H1 (cell line): ENCODE measurements at regions not wholly inside any gene's neighbourhood (a gene's known extent, or its start where the extent isn't known, plus 50 kb on each side); places are given as distances from the start of the nearest gene placed in this dataset.

Experiments used
- CTCF ChIA-PET: fragments of 300-600 bp; sonication (Branson Sonifier 250); formaldehyde crosslinking; loops from one replicate; lab custom pipeline; 2021; ENCODE audit not compliant: partially characterized antibody; lab: Charles Lee
- POLR2A ChIA-PET: fragments of 300-600 bp; sonication (Branson Sonifier 250); formaldehyde crosslinking; loops from one replicate; lab custom pipeline; 2021; ENCODE audit warnings: inconsistent platforms; ENCODE audit not compliant: partially characterized antibody; lab: Charles Lee
- DNase-seq, 2 experiments: peaks; one replicate each; pipeline versions ENCODE4 v3.0.0 to v3.0.0-alpha.2; 2010 to 2022; ENCODE audit warnings: low spot score in 2 of 2, low read depth in 1 of 2, mixed read lengths in 1 of 2
- FAIRE-seq: peaks from 2 replicates; lab custom pipeline; 2011; peaks lifted over from hg19 to GRCh38; lab: Jason Lieb, UNC
- H2AFZ ChIP-seq: 2 replicates; pipeline ENCODE4 v1.8.1; 2012; ENCODE audit warnings: low read length, inconsistent platforms
- H2AK5ac ChIP-seq: 2 replicates; pipeline ENCODE4 v1.6.1; 2013; ENCODE audit warnings: low read depth, low read length
- H2BK120ac ChIP-seq: replicated peaks from 2 replicates; pipeline ENCODE3; 2013; ENCODE audit warnings: low read depth, low read length, inconsistent platforms
- H2BK12ac ChIP-seq: 2 replicates; pipeline ENCODE4 v1.6.1; 2013; ENCODE audit warnings: low read depth, low read length
- H2BK15ac ChIP-seq: 2 replicates; pipeline ENCODE4 v1.6.1; 2013; ENCODE audit warnings: low read length
- H2BK20ac ChIP-seq: 2 replicates; pipeline ENCODE4 v1.6.1; 2013; ENCODE audit warnings: low read length
- H2BK5ac ChIP-seq: 2 replicates; pipeline ENCODE4 v1.6.1; 2013; ENCODE audit warnings: low read depth, low read length
- H3K14ac ChIP-seq: 2 replicates; pipeline ENCODE4 v1.6.1; 2013; ENCODE audit warnings: inconsistent platforms; ENCODE audit not compliant: insufficient read length
- H3K18ac ChIP-seq: 2 replicates; pipeline ENCODE4 v1.6.1; 2013; ENCODE audit warnings: low read length; ENCODE audit errors: extremely low read depth
- H3K23ac ChIP-seq: 2 replicates; pipeline ENCODE4 v1.6.1; 2013; ENCODE audit warnings: inconsistent platforms; ENCODE audit not compliant: insufficient read length
- H3K23me2 ChIP-seq: 2 replicates; pipeline ENCODE4 v1.6.1; 2013; ENCODE audit warnings: low read depth, low read length
- H3K27ac ChIP-seq: 2 replicates; pipeline ENCODE4 v1.6.1; 2011; ENCODE audit warnings: low read depth, low read length, inconsistent platforms
- H3K27me3 ChIP-seq, 4 experiments: replicated peaks in 1 of 4; 1 replicate in 1 of 4; 2 replicates in 3 of 4; pipeline versions ENCODE4 v1.6.1 to v1.8.1; 2011 to 2013; ENCODE audit warnings: low read length in 3 of 4, mild to moderate bottlenecking in 3 of 4, inconsistent platforms in 2 of 4, mixed read lengths in 2 of 4, moderate library complexity in 1 of 4; ENCODE audit not compliant: control insufficient read depth in 3 of 4, insufficient read depth in 3 of 4; ENCODE audit errors: extremely low read depth in 1 of 4
- H3K36me3 ChIP-seq, 4 experiments: 2 replicates each; pipeline versions ENCODE4 v1.6.1 to v1.8.1; 2011 to 2013; ENCODE audit warnings: mild to moderate bottlenecking in 4 of 4, low read length in 3 of 4, moderate library complexity in 2 of 4, control low read depth in 1 of 4, inconsistent platforms in 1 of 4; ENCODE audit not compliant: insufficient read depth in 4 of 4, control insufficient read depth in 2 of 4
- H3K4ac ChIP-seq: replicated peaks from 2 replicates; pipeline ENCODE3; 2013; ENCODE audit warnings: low read length, low read depth, mixed read lengths, inconsistent platforms; ENCODE audit not compliant: insufficient read length
- H3K4me1 ChIP-seq, 4 experiments: replicated peaks in 1 of 4; 1 replicate in 1 of 4; 2 replicates in 3 of 4; pipeline versions ENCODE4 v1.6.1 to v1.8.1; 2011 to 2013; ENCODE audit warnings: low read length in 3 of 4, inconsistent platforms in 2 of 4, mixed read lengths in 1 of 4; ENCODE audit not compliant: insufficient read depth in 4 of 4, control insufficient read depth in 3 of 4
- H3K4me2 ChIP-seq, 2 experiments: 2 replicates each; pipeline versions ENCODE4 v1.6.1 to v1.8.1; 2011 to 2013; ENCODE audit warnings: low read depth in 2 of 2, low read length in 2 of 2, control low read depth in 1 of 2, inconsistent platforms in 1 of 2, mild to moderate bottlenecking in 1 of 2; ENCODE audit not compliant: insufficient read depth in 1 of 2
- H3K4me3 ChIP-seq, 4 experiments: fragments of 200-600, 300-600 bp in 1 of 4; sonication (generic), shearing (Covaris generic), sonication (Bioruptor Twin) in 1 of 4; 2 replicates each; pipeline versions ENCODE4 v1.5.1 to v1.8.1; 2011 to 2016; ENCODE audit warnings: low read length in 4 of 4, low read depth in 3 of 4, control low read depth in 2 of 4, inconsistent platforms in 2 of 4, mild to moderate bottlenecking in 2 of 4, mixed read lengths in 1 of 4, moderate library complexity in 1 of 4; ENCODE audit not compliant: insufficient read depth in 2 of 4; ENCODE audit errors: extremely low read depth in 1 of 4
- H3K56ac ChIP-seq: replicated peaks from 2 replicates; pipeline ENCODE3; 2013; ENCODE audit warnings: low read depth, mild to moderate bottlenecking, mixed read lengths, low read length, inconsistent platforms; ENCODE audit not compliant: insufficient read length
- H3K79me1 ChIP-seq: 2 replicates; pipeline ENCODE4 v1.6.1; 2013; ENCODE audit warnings: low read depth, low read length, control low read depth
- H3K79me2 ChIP-seq, 2 experiments: 2 replicates each; pipeline versions ENCODE4 v1.6.1 to v1.8.1; 2012 to 2013; ENCODE audit warnings: low read length in 2 of 2, mild to moderate bottlenecking in 2 of 2, inconsistent platforms in 1 of 2; ENCODE audit not compliant: insufficient read depth in 2 of 2, control insufficient read depth in 1 of 2
- H3K9ac ChIP-seq, 4 experiments: replicated peaks in 1 of 4; 1 replicate in 1 of 4; 2 replicates in 3 of 4; pipeline versions ENCODE4 v1.6.1 to v1.8.1; 2011 to 2013; ENCODE audit warnings: low read depth in 3 of 4, low read length in 3 of 4, control low read depth in 2 of 4, mild to moderate bottlenecking in 2 of 4, moderate library complexity in 2 of 4, inconsistent platforms in 1 of 4; ENCODE audit errors: extremely low read depth in 1 of 4
- H3K9me3 ChIP-seq, 2 experiments: 2 replicates each; pipeline versions ENCODE4 v1.6.1 to v1.8.1; 2012 to 2013; ENCODE audit warnings: mild to moderate bottlenecking in 2 of 2, moderate library complexity in 2 of 2, control low read depth in 1 of 2, inconsistent platforms in 1 of 2, low read depth in 1 of 2, low read length in 1 of 2, mixed read lengths in 1 of 2; ENCODE audit not compliant: insufficient read depth in 2 of 2
- H4K20me1 ChIP-seq, 2 experiments: replicated peaks in 1 of 2; 2 replicates each; pipeline versions ENCODE3 to v1.8.1; 2011 to 2013; ENCODE audit warnings: inconsistent platforms in 2 of 2, low read length in 2 of 2, mild to moderate bottlenecking in 1 of 2; ENCODE audit not compliant: insufficient read depth in 2 of 2, control insufficient read depth in 1 of 2
- H4K5ac ChIP-seq: 2 replicates; pipeline ENCODE4 v1.6.1; 2013; ENCODE audit warnings: low read length, low read depth, mixed read lengths, inconsistent platforms; ENCODE audit not compliant: insufficient read length
- H4K8ac ChIP-seq: 2 replicates; pipeline ENCODE4 v1.8.0; 2013; ENCODE audit warnings: mild to moderate bottlenecking, moderate library complexity, low read length, inconsistent platforms; ENCODE audit not compliant: insufficient read depth; ENCODE audit errors: extremely low read depth
- H4K91ac ChIP-seq: replicated peaks from 2 replicates; pipeline ENCODE3; 2013; ENCODE audit warnings: low read length, mixed read lengths, inconsistent platforms; ENCODE audit not compliant: insufficient read length
- KDM5A ChIP-seq: fragments of 200-600 bp; IDR thresholded peaks from 2 replicates; pipeline ENCODE4 v1.7.1; 2012; ENCODE audit warnings: mild to moderate bottlenecking, low read length, inconsistent platforms, mixed read lengths
- TAF7 ChIP-seq: optimal IDR thresholded peaks from 2 replicates; pipeline ENCODE3; 2011; ENCODE audit warnings: low read depth, mild to moderate bottlenecking, inconsistent platforms, low read length, moderate library complexity, borderline replicate concordance
- WGBS, 2 experiments: shearing (Covaris generic) in 1 of 2; methylation state at CpG; one replicate each; pipeline versions ENCODE4 v1.1.6 to v1.1.7; 2013 to 2015; ENCODE audit warnings: low lambda C conversion rate in 2 of 2, mixed read lengths in 2 of 2, inconsistent platforms in 1 of 2, low coverage in 1 of 2, missing lambda C conversion rate in 1 of 2; ENCODE audit not compliant: insufficient replicate concordance in 2 of 2, insufficient coverage in 1 of 2, insufficient read length in 1 of 2; ENCODE audit errors: extremely low coverage in 1 of 2, missing lambda C conversion rate in 1 of 2; 5-methylcytosine and 5-hydroxymethylcytosine counted together

DNA sequence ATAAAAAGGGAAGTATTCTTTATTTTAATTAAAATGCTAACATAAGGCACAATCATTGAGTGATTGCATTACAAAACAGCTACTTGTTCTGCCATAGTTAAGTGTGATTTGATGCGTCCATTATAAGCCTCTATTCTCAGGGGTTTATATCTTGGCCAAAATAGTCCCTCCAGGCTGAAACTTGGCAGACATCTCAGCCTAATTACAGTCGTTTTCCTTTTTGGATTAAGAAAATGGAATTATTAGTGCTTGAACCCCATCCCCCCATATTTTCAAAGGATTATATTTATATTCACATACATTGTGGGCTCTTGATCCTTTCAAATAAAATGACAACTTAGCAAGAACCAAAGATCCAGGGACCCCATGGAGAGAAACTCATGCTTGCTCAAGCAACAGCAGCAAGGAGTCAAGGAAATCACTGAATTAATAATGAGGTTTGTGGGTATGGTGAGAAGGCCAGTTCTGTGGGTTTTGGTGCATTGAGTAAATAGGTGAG lies 66.7 kb upstream of the NEUROD6 start:
- ChIA-PET POLR2A (no interaction called here), CTCF (no interaction called here)
- Histone ChIP-seq H4K8ac (no peak overlapping the region), H3K79me2 (no peaks in the 10 kb centered on the region), H3K9ac (no peak overlapping the region), H3K4ac (no peak overlapping the region), H2BK15ac (no peak overlapping the region), H4K5ac (no peak overlapping the region), H3K23ac (no peak overlapping the region), H3K27ac (no peak overlapping the region), H3K27me3 (no peaks in the 10 kb centered on the region), H2BK120ac (no peak overlapping the region), H3K4me1 (no peaks in the 10 kb centered on the region), H2AFZ (no peak overlapping the region), H4K91ac (no peak overlapping the region), H3K9me3 (no peaks in the 10 kb centered on the region), H3K4me3 (no peak overlapping the region), H2BK5ac (no peak overlapping the region), H3K79me1 (no peaks in the 10 kb centered on the region), H3K36me3 (no peaks in the 10 kb centered on the region), H2BK12ac (no peak overlapping the region), H3K14ac (no peak overlapping the region), H2AK5ac (no peak overlapping the region), H3K23me2 (no peaks in the 10 kb centered on the region), H2BK20ac (no peak overlapping the region), H4K20me1 (no peaks in the 10 kb centered on the region), H3K4me2 (no peak overlapping the region), H3K18ac (no peak overlapping the region), H3K56ac (no peak overlapping the region)
- WGBS, 2 experiments = 79% methylated on average over 2 of the region's 2 CpGs; no CpG with 5 or more reads in 1 of the 2 experiments
- no peak for TF ChIP-seq KDM5A
- no peak for TF ChIP-seq TAF7
- FAIRE-seq = no peak
- DNase-seq = no peak
